ENCODE measurements at regions not wholly inside any gene's neighbourhood (a gene's known extent, or its start where the extent isn't known, plus 50 kb on each side); places are given as distances from the start of the nearest gene placed in this dataset.
A peak's percentile ranks its signal among the peaks of the same experiment; 100 is the strongest.
"Not testable (repeated sequence)": the region's sequence is repeated elsewhere in the genome, so short reads cannot be mapped to it uniquely, and the experiment has no call there.

- no peak for DNase-seq (ENCODE audit: low read depth)
These were observed 127.4 kb upstream of the ANO5 start for GRCh38 chr11:22065472-22065871.

GRCh38 chr11:22069844-22070243, 123.0 kb upstream of the ANO5 start:
- no peak for DNase-seq (ENCODE audit: low read depth)

- no peak for DNase-seq (ENCODE audit: low read depth)
These were observed 116.5 kb upstream of the ANO5 start for GRCh38 chr11:22076271-22076930.

- DNase-seq (ENCODE audit: low read depth) = no peak
These were observed 114.8 kb upstream of the ANO5 start for GRCh38 chr11:22078063-22078462.

- no peak for DNase-seq (ENCODE audit: low read depth)
These were observed 113.6 kb upstream of the ANO5 start for GRCh38 chr11:22079133-22079872.

GRCh38 chr11:22082178-22082577, 110.7 kb upstream of the ANO5 start:
- DNase-seq (ENCODE audit: low read depth) = no peak

- DNase-seq (ENCODE audit: low read depth) = no peak
These were observed 110.1 kb upstream of the ANO5 start for GRCh38 chr11:22082788-22083187.

- no peak for DNase-seq (ENCODE audit: low read depth)
These were observed 108.8 kb upstream of the ANO5 start for GRCh38 chr11:22084056-22084455.

- DNase-seq (ENCODE audit: low read depth) = no peak
These were observed 108.3 kb upstream of the ANO5 start for GRCh38 chr11:22084564-22084963.

- no peak for DNase-seq (ENCODE audit: low read depth)
These were observed 103.3 kb upstream of the ANO5 start for GRCh38 chr11:22089609-22090008.

GRCh38 chr11:22106566-22106965, 86.3 kb upstream of the ANO5 start:
- DNase-seq (ENCODE audit: low read depth) = no peak

- no peak for DNase-seq (ENCODE audit: low read depth)
These were observed 77.3 kb upstream of the ANO5 start for GRCh38 chr11:22115470-22116029.

- DNase-seq (ENCODE audit: low read depth) = not testable (repeated sequence)
These were observed 64.9 kb upstream of the ANO5 start for GRCh38 chr11:22127981-22128380.

GRCh38 chr11:22130462-22131053, 62.3 kb upstream of the ANO5 start:
- peak; percentile 4 for DNase-seq (ENCODE audit: low read depth)

- DNase-seq (ENCODE audit: low read depth) = no peak
These were observed 59.1 kb upstream of the ANO5 start for GRCh38 chr11:22133776-22134175.

GRCh38 chr11:22138264-22138663, 54.6 kb upstream of the ANO5 start:
- DNase-seq (ENCODE audit: low read depth) = no peak
